Hepatocyte (in vitro differentiated cells): ENCODE measurements at regions not wholly inside any gene's neighbourhood (a gene's known extent, or its start where the extent isn't known, plus 50 kb on each side); places are given as distances from the start of the nearest gene placed in this dataset.

Experiments
- EZH2 ChIP-seq: fragments of 200-600 bp; sonication (generic); IDR thresholded peaks from 2 replicates; pipeline ENCODE4 v1.6.1; 2016; ENCODE audit warnings: antibody characterized with exemption, mild to moderate bottlenecking, borderline replicate concordance
- EZH2phosphoT487 ChIP-seq: fragments of 200-600 bp; sonication (generic); IDR thresholded peaks from one replicate; pipeline ENCODE4 v1.6.1; 2018; ENCODE audit warnings: antibody characterized with exemption, mild to moderate bottlenecking, low read depth, moderate library complexity; ENCODE audit not compliant: unreplicated experiment, severe bottlenecking
- TF ChIP-seq, protein P1 (sequence below): fragments of 200-600 bp; sonication (generic); IDR thresholded peaks from 2 replicates; pipeline ENCODE4 v1.5.1; 2016; ENCODE audit warnings: antibody characterized with exemption, mild to moderate bottlenecking; ENCODE audit not compliant: poor library complexity

DNA sequence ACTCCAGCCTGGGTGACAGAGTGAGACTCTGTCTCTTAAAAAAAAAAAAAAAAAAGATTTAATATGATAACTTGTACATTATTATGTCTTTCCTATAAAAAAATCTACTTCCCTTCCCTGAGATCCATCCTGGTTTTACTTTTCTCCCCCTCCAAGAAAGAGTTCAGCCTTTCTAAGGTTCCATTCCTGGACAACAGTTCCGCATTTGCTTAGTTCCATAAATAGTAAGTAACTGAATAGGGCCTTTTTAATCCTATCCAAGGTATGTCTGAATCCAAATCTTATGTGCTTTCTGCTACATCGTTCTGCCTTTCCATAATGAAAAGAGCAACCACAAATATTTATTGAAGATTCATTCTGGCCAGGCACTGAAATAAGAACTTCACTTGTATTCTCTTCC, 187.8 kb downstream of the DACT1 start:
- TF ChIP-seq, protein P1, sequence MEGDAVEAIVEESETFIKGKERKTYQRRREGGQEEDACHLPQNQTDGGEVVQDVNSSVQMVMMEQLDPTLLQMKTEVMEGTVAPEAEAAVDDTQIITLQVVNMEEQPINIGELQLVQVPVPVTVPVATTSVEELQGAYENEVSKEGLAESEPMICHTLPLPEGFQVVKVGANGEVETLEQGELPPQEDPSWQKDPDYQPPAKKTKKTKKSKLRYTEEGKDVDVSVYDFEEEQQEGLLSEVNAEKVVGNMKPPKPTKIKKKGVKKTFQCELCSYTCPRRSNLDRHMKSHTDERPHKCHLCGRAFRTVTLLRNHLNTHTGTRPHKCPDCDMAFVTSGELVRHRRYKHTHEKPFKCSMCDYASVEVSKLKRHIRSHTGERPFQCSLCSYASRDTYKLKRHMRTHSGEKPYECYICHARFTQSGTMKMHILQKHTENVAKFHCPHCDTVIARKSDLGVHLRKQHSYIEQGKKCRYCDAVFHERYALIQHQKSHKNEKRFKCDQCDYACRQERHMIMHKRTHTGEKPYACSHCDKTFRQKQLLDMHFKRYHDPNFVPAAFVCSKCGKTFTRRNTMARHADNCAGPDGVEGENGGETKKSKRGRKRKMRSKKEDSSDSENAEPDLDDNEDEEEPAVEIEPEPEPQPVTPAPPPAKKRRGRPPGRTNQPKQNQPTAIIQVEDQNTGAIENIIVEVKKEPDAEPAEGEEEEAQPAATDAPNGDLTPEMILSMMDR: no peak
- TF ChIP-seq EZH2: no peak
- TF ChIP-seq EZH2phosphoT487: no peak
